ENCODE measurements at regions not wholly inside any gene's neighbourhood (a gene's known extent, or its start where the extent isn't known, plus 50 kb on each side); places are given as distances from the start of the nearest gene placed in this dataset.

- Histone ChIP-seq H3K4me1 (no peaks in the 10 kb centered on the region), H3K9me3 (no peaks in the 10 kb centered on the region), H3K27ac (no peak overlapping the region), H3K27me3 (no peaks in the 10 kb centered on the region), H3K4me3 (no peak overlapping the region), H3K36me3 (no peaks in the 10 kb centered on the region)
- no peak for DNase-seq
- no peak for TF ChIP-seq CTCF (IDR thresholded peaks at IDR 0.05)
- no peak for TF ChIP-seq POLR2A (IDR thresholded peaks at IDR 0.05)
Measured at GRCh38 chr3:110174908-110175307, 837.6 kb upstream of the DPPA4 start.

- H3K27ac ChIP-seq = no peak overlapping the region
- no peaks in the 10 kb centered on the region for H3K9me3 ChIP-seq
- H3K4me3 ChIP-seq = no peak overlapping the region
- TF ChIP-seq CTCF (IDR thresholded peaks at IDR 0.05) (no peak), POLR2A (IDR thresholded peaks at IDR 0.05) (no peak)
- no peaks in the 10 kb centered on the region for H3K4me1 ChIP-seq
- no peaks in the 10 kb centered on the region for H3K27me3 ChIP-seq
- no peaks in the 10 kb centered on the region for H3K36me3 ChIP-seq
- DNase-seq = no peak
Measured at GRCh38 chr3:110178965-110179364, 841.6 kb upstream of the DPPA4 start.

GRCh38 chr3:110180733-110181132 lies 843.4 kb upstream of the DPPA4 start:
- DNase-seq = no peak
- Histone ChIP-seq H3K36me3 (no peaks in the 10 kb centered on the region), H3K27me3 (no peaks in the 10 kb centered on the region), H3K4me3 (no peak overlapping the region), H3K4me1 (no peaks in the 10 kb centered on the region), H3K27ac (no peak overlapping the region), H3K9me3 (no peaks in the 10 kb centered on the region)
- TF ChIP-seq POLR2A (IDR thresholded peaks at IDR 0.05) = no peak
- no peak for TF ChIP-seq CTCF (IDR thresholded peaks at IDR 0.05)

GRCh38 chr3:110181226-110181625 lies 843.9 kb upstream of the DPPA4 start:
- Histone ChIP-seq H3K27me3 (no peaks in the 10 kb centered on the region), H3K4me1 (no peaks in the 10 kb centered on the region), H3K27ac (no peak overlapping the region), H3K36me3 (no peaks in the 10 kb centered on the region), H3K4me3 (no peak overlapping the region), H3K9me3 (no peaks in the 10 kb centered on the region)
- DNase-seq = no peak
- no peak for TF ChIP-seq POLR2A (IDR thresholded peaks at IDR 0.05)
- TF ChIP-seq CTCF (IDR thresholded peaks at IDR 0.05) = no peak

- Histone ChIP-seq H3K36me3 (no peaks in the 10 kb centered on the region), H3K4me1 (no peaks in the 10 kb centered on the region), H3K9me3 (no peaks in the 10 kb centered on the region), H3K27me3 (no peaks in the 10 kb centered on the region), H3K4me3 (no peak overlapping the region), H3K27ac (no peak overlapping the region)
- no peak for DNase-seq
- no peak for TF ChIP-seq CTCF (IDR thresholded peaks at IDR 0.05)
- TF ChIP-seq POLR2A (IDR thresholded peaks at IDR 0.05) = no peak
Measured at GRCh38 chr3:110184536-110184935, 847.2 kb upstream of the DPPA4 start.

GRCh38 chr3:110193074-110193473 lies 855.7 kb upstream of the DPPA4 start:
- Histone ChIP-seq H3K9me3 (no peaks in the 10 kb centered on the region), H3K27me3 (no peaks in the 10 kb centered on the region)
- TF ChIP-seq POLR2A (IDR thresholded peaks at IDR 0.05) (no peak), CTCF (IDR thresholded peaks at IDR 0.05) (no peak)

More at GRCh38 chr3:110193074-110193473, 855.7 kb upstream of the DPPA4 start:
- no peak overlapping the region for H3K4me3 ChIP-seq
- no peak for DNase-seq
- H3K27ac ChIP-seq = no peak overlapping the region
- H3K36me3 ChIP-seq = no peaks in the 10 kb centered on the region
- H3K4me1 ChIP-seq = no peaks in the 10 kb centered on the region

Data from Peyer's patch (tissue), 4 donors.